GM12872 (cell line): ENCODE measurements at regions not wholly inside any gene's neighbourhood (a gene's known extent, or its start where the extent isn't known, plus 50 kb on each side); places are given as distances from the start of the nearest gene placed in this dataset.

ENCODE experiments used
- TF ChIP-seq, protein P1 (sequence below): IDR thresholded peaks from 3 replicates; pipeline ENCODE4 v1.5.1; 2011; ENCODE audit warnings: low read depth, mild to moderate bottlenecking, low read length, moderate library complexity; ENCODE audit not compliant: insufficient read depth

DNA sequence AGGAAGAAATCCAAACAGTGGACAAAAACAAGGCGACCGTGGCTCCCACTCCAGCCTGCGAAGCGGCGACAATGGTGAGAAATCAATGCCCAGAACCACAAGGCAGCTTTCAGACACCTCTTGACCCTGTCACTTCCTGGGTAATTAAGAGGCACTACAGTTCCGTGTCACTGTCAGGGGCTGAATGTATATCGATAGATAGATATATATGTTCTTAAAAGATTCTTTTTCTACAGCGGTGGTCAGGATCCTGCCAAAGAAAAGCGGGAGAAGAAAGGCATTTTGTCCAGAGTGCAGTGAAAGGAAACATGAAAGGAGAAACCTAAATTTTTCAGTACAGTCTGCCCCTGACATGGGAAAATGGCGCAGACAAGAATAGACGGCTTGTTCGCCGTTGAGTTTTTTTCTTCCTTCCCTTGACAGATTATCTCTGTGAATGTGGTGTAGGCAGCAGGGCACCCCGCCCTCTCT is 56.2 kb upstream of the HES1 start:
- TF ChIP-seq, protein P1, sequence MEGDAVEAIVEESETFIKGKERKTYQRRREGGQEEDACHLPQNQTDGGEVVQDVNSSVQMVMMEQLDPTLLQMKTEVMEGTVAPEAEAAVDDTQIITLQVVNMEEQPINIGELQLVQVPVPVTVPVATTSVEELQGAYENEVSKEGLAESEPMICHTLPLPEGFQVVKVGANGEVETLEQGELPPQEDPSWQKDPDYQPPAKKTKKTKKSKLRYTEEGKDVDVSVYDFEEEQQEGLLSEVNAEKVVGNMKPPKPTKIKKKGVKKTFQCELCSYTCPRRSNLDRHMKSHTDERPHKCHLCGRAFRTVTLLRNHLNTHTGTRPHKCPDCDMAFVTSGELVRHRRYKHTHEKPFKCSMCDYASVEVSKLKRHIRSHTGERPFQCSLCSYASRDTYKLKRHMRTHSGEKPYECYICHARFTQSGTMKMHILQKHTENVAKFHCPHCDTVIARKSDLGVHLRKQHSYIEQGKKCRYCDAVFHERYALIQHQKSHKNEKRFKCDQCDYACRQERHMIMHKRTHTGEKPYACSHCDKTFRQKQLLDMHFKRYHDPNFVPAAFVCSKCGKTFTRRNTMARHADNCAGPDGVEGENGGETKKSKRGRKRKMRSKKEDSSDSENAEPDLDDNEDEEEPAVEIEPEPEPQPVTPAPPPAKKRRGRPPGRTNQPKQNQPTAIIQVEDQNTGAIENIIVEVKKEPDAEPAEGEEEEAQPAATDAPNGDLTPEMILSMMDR: no peak

DNA sequence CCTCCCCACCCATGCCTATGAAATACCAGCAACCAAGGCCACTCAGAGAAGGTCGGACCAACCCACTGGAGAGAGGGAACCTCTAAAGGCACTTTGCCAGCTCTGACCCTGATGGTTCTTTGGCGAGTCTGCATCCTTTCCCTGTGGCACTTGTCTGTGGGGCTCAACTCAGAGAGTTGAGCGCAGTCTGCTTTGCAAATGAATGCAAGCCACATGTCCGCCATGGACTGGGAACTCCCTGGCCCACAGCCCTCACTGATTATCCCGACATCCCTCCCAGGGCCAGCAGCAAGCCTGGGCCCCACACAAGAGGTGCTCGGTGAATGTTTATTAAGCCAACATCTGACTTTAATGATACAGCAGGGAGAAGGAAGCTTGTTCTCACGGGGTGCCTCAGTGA is 55.5 kb upstream of the HES1 start:
- TF ChIP-seq, protein P1: no peak

- TF ChIP-seq, protein P1: no peak
Observed at GRCh38 chr3:194080913-194081800, 54.8 kb upstream of the HES1 start.

GRCh38 chr3:194081826-194082225 is 54.1 kb upstream of the HES1 start:
- TF ChIP-seq, protein P1: no peak

DNA sequence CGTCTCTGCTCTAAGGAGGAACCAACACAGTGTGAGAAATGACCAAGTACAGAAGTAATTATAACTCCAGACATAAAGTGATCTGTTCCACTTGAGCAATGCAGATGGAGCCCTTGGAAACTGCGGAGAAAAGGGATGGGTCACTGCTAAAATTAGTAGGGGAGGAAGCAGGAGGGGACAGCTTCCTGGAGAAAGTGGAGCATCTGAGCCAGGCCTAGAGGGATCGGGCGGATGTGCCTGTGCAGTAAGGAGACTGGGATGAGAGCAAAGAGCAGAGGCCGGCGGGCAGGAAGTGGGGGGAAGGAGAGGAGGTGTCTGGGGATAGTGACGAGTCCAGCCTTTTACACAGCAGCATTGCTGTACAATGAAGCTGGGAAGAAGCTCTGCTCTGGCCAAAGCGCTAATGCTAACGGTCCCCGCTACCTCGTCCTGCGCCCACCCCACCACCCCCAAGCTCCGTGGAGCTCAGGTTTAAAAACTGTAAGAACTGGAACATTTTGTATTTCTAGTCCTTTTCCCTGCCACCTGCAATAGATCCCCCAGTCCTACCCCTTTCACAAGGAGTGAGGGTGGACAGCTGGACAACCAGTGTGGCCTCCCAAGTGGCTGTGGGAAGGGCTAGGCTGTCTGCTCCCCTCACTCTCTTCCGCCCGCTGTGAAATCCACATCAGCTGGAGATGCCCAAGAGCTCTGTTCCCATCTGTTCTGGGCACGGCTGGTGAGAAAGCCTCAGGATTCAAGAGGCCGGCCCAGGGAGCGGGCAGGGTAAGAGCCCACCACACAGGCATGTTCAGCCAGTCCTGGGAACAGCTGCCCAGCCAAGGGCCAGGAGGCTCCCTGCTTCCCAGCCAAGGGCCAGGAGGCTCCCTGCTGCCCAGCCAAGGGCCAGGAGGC is 53.0 kb upstream of the HES1 start:
- TF ChIP-seq, protein P1: no peak

GRCh38 chr3:194083637-194084224 is 52.2 kb upstream of the HES1 start:
- TF ChIP-seq, protein P1: no peak

- TF ChIP-seq, protein P1: no peak
Observed at GRCh38 chr3:194084284-194084683, 51.7 kb upstream of the HES1 start.
